Brain microvascular endothelial cell (primary cell): ENCODE measurements at regions not wholly inside any gene's neighbourhood (a gene's known extent, or its start where the extent isn't known, plus 50 kb on each side); places are given as distances from the start of the nearest gene placed in this dataset.

ENCODE experiments used
- DNase-seq: peaks from one replicate; pipeline ENCODE4 v3.0.0-alpha.2; 2020
- H3K27ac ChIP-seq: fragments of 250-450 bp; sonication (Bioruptor Pico); 2 replicates; pipeline ENCODE4 v1.5.1; 2020; ENCODE audit warnings: mild to moderate bottlenecking, moderate library complexity
- H3K27me3 ChIP-seq: fragments of 250-450 bp; sonication (Bioruptor Pico); replicated peaks from 2 replicates; pipeline ENCODE4 v1.5.1; 2020; ENCODE audit warnings: mild to moderate bottlenecking
- H3K36me3 ChIP-seq: fragments of 250-450 bp; sonication (Bioruptor Pico); replicated peaks from 2 replicates; pipeline ENCODE4 v1.5.1; 2020; ENCODE audit warnings: mild to moderate bottlenecking
- H3K4me3 ChIP-seq: 2 replicates; pipeline ENCODE4 v1.5.1; 2011; ENCODE audit warnings: low read depth, mild to moderate bottlenecking, control low read depth, low read length, moderate library complexity
- in situ Hi-C: cut with HindIII; loops from 2 replicates; pipeline ENCODE4 v1.10.0; 2017; ENCODE audit warnings: low sequenced_read_pairs, low pct_ligation_motif_present
- TF ChIP-seq, protein P1 (sequence below): IDR thresholded peaks from 2 replicates; pipeline ENCODE4 v1.5.1; 2011; ENCODE audit warnings: low read depth, mild to moderate bottlenecking, moderate library complexity, low read length, control low read depth, inconsistent platforms; ENCODE audit errors: missing control alignments

DNA sequence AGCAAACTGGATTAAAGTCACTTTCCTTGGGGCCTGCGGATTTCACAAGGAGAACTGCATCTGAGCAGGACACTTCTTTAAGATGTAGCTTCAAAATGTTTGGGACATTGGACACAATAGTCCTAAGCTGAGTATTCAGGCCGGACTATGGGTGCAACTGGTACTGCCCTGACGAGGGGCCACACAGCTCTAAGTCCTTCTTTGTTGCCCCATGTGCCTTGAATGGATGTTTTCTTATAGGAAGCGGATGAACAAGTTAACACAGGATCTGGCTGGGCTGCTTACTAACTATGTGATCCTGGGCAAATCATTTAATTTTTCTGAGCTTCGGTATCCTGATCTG lies 147.8 kb upstream of the KLF14 start:
- H3K36me3 ChIP-seq: peaks cover 91% of the 10 kb centered on the region
- DNase-seq: no peak
- no peaks in the 10 kb centered on the region for H3K27me3 ChIP-seq
- no peak overlapping the region for H3K4me3 ChIP-seq
- in situ Hi-C loops: no loop called here
- TF ChIP-seq, protein P1, sequence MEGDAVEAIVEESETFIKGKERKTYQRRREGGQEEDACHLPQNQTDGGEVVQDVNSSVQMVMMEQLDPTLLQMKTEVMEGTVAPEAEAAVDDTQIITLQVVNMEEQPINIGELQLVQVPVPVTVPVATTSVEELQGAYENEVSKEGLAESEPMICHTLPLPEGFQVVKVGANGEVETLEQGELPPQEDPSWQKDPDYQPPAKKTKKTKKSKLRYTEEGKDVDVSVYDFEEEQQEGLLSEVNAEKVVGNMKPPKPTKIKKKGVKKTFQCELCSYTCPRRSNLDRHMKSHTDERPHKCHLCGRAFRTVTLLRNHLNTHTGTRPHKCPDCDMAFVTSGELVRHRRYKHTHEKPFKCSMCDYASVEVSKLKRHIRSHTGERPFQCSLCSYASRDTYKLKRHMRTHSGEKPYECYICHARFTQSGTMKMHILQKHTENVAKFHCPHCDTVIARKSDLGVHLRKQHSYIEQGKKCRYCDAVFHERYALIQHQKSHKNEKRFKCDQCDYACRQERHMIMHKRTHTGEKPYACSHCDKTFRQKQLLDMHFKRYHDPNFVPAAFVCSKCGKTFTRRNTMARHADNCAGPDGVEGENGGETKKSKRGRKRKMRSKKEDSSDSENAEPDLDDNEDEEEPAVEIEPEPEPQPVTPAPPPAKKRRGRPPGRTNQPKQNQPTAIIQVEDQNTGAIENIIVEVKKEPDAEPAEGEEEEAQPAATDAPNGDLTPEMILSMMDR: no peak
- no peak overlapping the region for H3K27ac ChIP-seq

DNA sequence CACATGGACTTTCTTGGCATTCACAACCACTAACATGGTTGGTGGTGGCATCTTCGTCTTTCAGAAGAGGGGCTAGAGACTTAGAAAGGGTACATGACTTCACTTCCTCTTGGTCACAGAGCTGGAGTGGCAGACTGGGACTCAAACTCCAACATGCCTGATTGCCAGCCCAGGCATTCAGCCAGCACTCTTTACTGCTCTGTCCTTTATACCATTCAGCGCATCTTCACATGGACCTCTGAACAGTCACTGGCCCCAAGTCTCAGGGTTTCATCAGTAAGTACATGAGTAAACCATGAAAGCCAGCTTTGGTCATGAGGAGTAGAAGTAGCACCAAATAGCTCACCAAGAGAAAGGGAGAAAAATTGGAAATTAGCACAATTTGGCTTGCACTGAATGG lies 148.4 kb upstream of the KLF14 start:
- Histone ChIP-seq H3K4me3 (no peak overlapping the region), H3K27ac (peak overlapping the region; percentile 24), H3K27me3 (no peaks in the 10 kb centered on the region), H3K36me3 (peaks cover 88% of the 10 kb centered on the region)
- in situ Hi-C loops: no loop called here
- DNase-seq: no peak
- TF ChIP-seq, protein P1: no peak

DNA sequence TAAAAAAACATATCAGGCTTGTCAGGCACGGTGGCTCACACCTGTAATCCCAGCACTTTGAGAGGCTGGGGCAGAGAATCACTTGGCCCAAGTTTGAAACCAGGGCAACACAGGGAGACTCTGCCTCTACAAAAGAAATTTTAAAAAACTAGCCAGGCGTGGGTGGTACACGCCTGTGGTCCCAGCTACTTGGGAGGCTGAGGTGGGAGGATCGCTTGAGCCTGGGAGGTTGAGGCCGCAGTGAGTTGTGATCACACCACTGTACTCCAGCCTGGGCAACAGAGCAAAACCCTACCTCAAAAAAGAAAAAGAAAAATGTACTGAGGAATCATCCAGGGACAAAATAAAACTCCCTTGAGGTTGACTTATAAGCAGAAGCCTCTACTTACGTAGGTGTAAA lies 149.9 kb upstream of the KLF14 start:
- DNase-seq: no peak
- TF ChIP-seq, protein P1: no peak

DNA sequence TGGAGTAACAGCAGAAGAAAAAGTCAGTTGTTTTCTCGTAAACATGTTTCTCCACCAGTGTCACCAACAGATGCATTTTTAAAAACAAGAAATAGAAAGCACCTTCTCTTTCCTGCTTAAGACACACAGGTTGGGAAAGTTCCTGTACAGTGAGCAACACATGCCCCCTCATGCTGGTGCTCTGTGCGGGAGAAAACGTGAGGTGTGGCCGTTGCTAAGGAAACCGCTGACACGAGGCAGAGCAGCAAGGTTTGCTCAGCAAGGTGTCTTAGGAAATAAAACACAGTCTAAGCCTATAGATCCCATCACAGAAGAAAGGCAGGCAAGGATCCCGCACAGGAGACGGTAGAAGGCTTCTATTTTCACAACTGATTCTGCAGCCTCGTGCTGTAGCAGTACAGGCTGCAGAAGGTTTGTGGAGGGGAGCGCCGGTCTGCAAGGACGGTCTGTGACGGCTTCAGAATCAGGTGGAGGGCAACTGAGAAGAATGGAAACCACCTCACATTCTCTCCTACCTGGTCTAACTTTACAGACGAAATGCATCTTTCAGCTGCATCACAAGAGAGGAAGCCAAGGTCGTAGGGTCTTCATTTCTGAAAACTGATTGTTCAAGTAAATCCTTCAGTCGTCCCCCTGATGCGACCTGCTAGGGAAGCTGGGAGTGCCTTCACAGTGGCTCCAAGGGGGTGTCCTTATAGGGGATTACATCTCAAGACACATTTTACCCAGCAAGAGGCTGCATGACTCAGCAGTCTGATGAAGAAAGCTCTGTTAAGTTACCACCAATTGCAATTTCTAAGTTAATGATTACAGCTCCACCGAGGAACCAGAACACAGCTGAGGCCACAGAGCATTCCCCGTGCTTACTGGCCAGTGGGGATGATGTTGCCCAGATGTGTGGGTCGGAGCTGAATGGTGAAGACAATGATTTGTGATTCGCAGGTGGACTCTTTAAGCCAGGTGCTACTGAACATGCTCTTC lies 150.7 kb upstream of the KLF14 start:
- no peak for DNase-seq
- peaks cover 91% of the 10 kb centered on the region for H3K36me3 ChIP-seq
- TF ChIP-seq, protein P1: no peak
- H3K27me3 ChIP-seq: no peaks in the 10 kb centered on the region
- H3K4me3 ChIP-seq: no peak overlapping the region
- peak overlapping the region; percentile 84 for H3K27ac ChIP-seq
- in situ Hi-C loops: no loop called here

More for the DNA sequence above, 149.9 kb upstream of the KLF14 start:
- H3K27ac ChIP-seq: peak overlapping the region; percentile 84
- in situ Hi-C loops: no loop called here
- no peaks in the 10 kb centered on the region for H3K27me3 ChIP-seq
- peaks cover 91% of the 10 kb centered on the region for H3K36me3 ChIP-seq
- no peak overlapping the region for H3K4me3 ChIP-seq

DNA sequence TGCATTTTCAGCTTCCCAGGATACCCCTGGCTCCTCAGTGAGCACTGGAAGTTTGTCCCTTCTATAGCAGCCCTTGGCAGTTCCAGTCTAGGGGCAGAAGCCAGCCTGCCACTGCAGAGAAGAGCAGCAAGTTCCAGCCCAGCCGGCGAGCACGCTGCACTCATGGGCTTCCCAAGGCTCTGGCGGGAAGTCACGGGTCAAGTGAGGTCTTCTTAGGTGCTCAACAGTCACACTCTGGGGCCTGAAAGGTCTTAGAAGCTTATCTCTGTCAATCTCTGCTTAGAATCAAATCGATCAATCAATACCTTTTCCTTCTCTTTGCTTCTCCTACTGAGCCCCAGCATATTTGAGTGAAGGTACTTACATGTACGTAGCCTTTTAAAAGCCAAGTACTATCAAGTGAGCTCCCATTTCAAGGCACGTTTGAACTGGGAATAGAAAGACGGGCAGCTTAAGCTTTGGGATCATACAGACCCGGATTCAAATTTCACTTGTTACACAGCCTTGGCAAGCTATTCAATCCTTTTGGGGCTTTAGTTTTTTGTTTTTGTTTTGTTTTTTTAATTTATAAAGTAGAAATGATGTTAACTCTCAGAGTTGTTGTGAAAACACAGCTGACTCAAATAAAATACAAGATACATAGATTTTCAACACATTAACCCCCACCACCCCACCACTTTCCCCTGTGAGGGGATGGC lies 152.6 kb upstream of the KLF14 start:
- TF ChIP-seq, protein P1: no peak
- peak overlapping the region; percentile 84 for H3K27ac ChIP-seq
- H3K27me3 ChIP-seq: no peaks in the 10 kb centered on the region
- in situ Hi-C loops: no loop called here
- DNase-seq: no peak
- peaks cover 86% of the 10 kb centered on the region for H3K36me3 ChIP-seq
- H3K4me3 ChIP-seq: no peak overlapping the region
